ENCODE measurements at regions not wholly inside any gene's neighbourhood (a gene's known extent, or its start where the extent isn't known, plus 50 kb on each side); places are given as distances from the start of the nearest gene placed in this dataset.
"Not testable (repeated sequence)": the region's sequence is repeated elsewhere in the genome, so short reads cannot be mapped to it uniquely, and the experiment has no call there.

- DNase-seq (no peak), ATAC-seq (no peak)
- H3K27ac Mint-ChIP-seq: no peak overlapping the region
- CTCF ChIA-PET: no interaction called here
- H3K27me3 Mint-ChIP-seq: no peaks in the 10 kb centered on the region
- no peak overlapping the region for H3K4me3 Mint-ChIP-seq
- no peaks in the 10 kb centered on the region for H3K36me3 Mint-ChIP-seq
- H3K9me3 Mint-ChIP-seq (ENCODE audit: low read depth): peaks cover 11% of the 10 kb centered on the region
- no peaks in the 10 kb centered on the region for H3K4me1 Mint-ChIP-seq
These were observed 824.0 kb downstream of the RAPGEF2 start for GRCh38 chr4:159926871-159927270.

- no peak for DNase-seq
- no peak overlapping the region for H3K4me3 Mint-ChIP-seq
- no peaks in the 10 kb centered on the region for H3K4me1 Mint-ChIP-seq
- no peaks in the 10 kb centered on the region for H3K36me3 Mint-ChIP-seq
- no peak for ATAC-seq
- no peak overlapping the region for H3K27ac Mint-ChIP-seq
- no peaks in the 10 kb centered on the region for H3K27me3 Mint-ChIP-seq
- peaks cover 11% of the 10 kb centered on the region for H3K9me3 Mint-ChIP-seq (ENCODE audit: low read depth)
- CTCF ChIA-PET: no interaction called here
These were observed 824.9 kb downstream of the RAPGEF2 start for GRCh38 chr4:159927781-159928180.

- CTCF ChIA-PET; H3K4me3 Mint-ChIP-seq; H3K9me3 Mint-ChIP-seq (ENCODE audit: low read depth); H3K27me3 Mint-ChIP-seq; DNase-seq; H3K36me3 Mint-ChIP-seq; H3K27ac Mint-ChIP-seq; ATAC-seq; H3K4me1 Mint-ChIP-seq: not testable (repeated sequence)
These were observed 831.7 kb downstream of the RAPGEF2 start for GRCh38 chr4:159934602-159935001.

GRCh38 chr4:159937595-159937994, 834.7 kb downstream of the RAPGEF2 start:
- H3K27ac Mint-ChIP-seq: no peak overlapping the region
- H3K36me3 Mint-ChIP-seq: no peaks in the 10 kb centered on the region
- ATAC-seq: no peak
- no peaks in the 10 kb centered on the region for H3K27me3 Mint-ChIP-seq
- DNase-seq: no peak
- no peak overlapping the region for H3K4me3 Mint-ChIP-seq
- CTCF ChIA-PET: no interaction called here
- H3K9me3 Mint-ChIP-seq (ENCODE audit: low read depth): peaks cover 6% of the 10 kb centered on the region
- H3K4me1 Mint-ChIP-seq: no peaks in the 10 kb centered on the region

GRCh38 chr4:159939681-159940080, 836.8 kb downstream of the RAPGEF2 start:
- H3K4me1 Mint-ChIP-seq; H3K4me3 Mint-ChIP-seq; ATAC-seq; CTCF ChIA-PET; H3K9me3 Mint-ChIP-seq (ENCODE audit: low read depth); DNase-seq; H3K36me3 Mint-ChIP-seq; H3K27me3 Mint-ChIP-seq; H3K27ac Mint-ChIP-seq: not testable (repeated sequence)

- H3K9me3 Mint-ChIP-seq (ENCODE audit: low read depth): no peaks in the 10 kb centered on the region
- no peaks in the 10 kb centered on the region for H3K36me3 Mint-ChIP-seq
- CTCF ChIA-PET: no interaction called here
- ATAC-seq: no peak
- no peaks in the 10 kb centered on the region for H3K4me1 Mint-ChIP-seq
- H3K27me3 Mint-ChIP-seq: no peaks in the 10 kb centered on the region
- no peak for DNase-seq
- no peak overlapping the region for H3K4me3 Mint-ChIP-seq
- no peak overlapping the region for H3K27ac Mint-ChIP-seq
These were observed 838.2 kb downstream of the RAPGEF2 start for GRCh38 chr4:159941076-159941475.

- Mint-ChIP-seq H3K9me3 (ENCODE audit: low read depth) (no peaks in the 10 kb centered on the region), H3K4me3 (no peak overlapping the region), H3K27ac (no peak overlapping the region), H3K4me1 (no peaks in the 10 kb centered on the region), H3K27me3 (no peaks in the 10 kb centered on the region), H3K36me3 (no peaks in the 10 kb centered on the region)
- DNase-seq (no peak), ATAC-seq (no peak)
- CTCF ChIA-PET: no interaction called here
These were observed 841.6 kb downstream of the RAPGEF2 start for GRCh38 chr4:159944477-159944876.

GRCh38 chr4:159946983-159947615, 844.2 kb downstream of the RAPGEF2 start:
- DNase-seq (no peak), ATAC-seq (no peak)
- H3K4me1 Mint-ChIP-seq: no peaks in the 10 kb centered on the region
- no peak overlapping the region for H3K4me3 Mint-ChIP-seq
- no peak overlapping the region for H3K27ac Mint-ChIP-seq
- CTCF ChIA-PET: interaction anchor here (0.9 to 1.0 kb wide), 2 partner anchors 10 to 92 kb away, joined by 3 read pairs; no protein-coding TSS in a partner anchor
- H3K9me3 Mint-ChIP-seq (ENCODE audit: low read depth): no peaks in the 10 kb centered on the region
- H3K36me3 Mint-ChIP-seq: no peaks in the 10 kb centered on the region
- no peaks in the 10 kb centered on the region for H3K27me3 Mint-ChIP-seq

- no peak for ATAC-seq
- no peak overlapping the region for H3K4me3 Mint-ChIP-seq
- CTCF ChIA-PET: no interaction called here
- H3K9me3 Mint-ChIP-seq (ENCODE audit: low read depth): no peaks in the 10 kb centered on the region
- no peaks in the 10 kb centered on the region for H3K4me1 Mint-ChIP-seq
- H3K27me3 Mint-ChIP-seq: no peaks in the 10 kb centered on the region
- DNase-seq: no peak
- no peaks in the 10 kb centered on the region for H3K36me3 Mint-ChIP-seq
- no peak overlapping the region for H3K27ac Mint-ChIP-seq
These were observed 847.8 kb downstream of the RAPGEF2 start for GRCh38 chr4:159950707-159951106.

- DNase-seq (no peak), ATAC-seq (no peak)
- H3K27me3 Mint-ChIP-seq: no peaks in the 10 kb centered on the region
- CTCF ChIA-PET: no interaction called here
- H3K4me1 Mint-ChIP-seq: no peaks in the 10 kb centered on the region
- peaks cover 2% of the 10 kb centered on the region for H3K9me3 Mint-ChIP-seq (ENCODE audit: low read depth)
- no peak overlapping the region for H3K27ac Mint-ChIP-seq
- no peaks in the 10 kb centered on the region for H3K36me3 Mint-ChIP-seq
- no peak overlapping the region for H3K4me3 Mint-ChIP-seq
These were observed 863.9 kb downstream of the RAPGEF2 start for GRCh38 chr4:159966746-159967145.

GRCh38 chr4:159976871-159977482, 874.1 kb downstream of the RAPGEF2 start:
- ATAC-seq; H3K4me3 Mint-ChIP-seq; H3K9me3 Mint-ChIP-seq (ENCODE audit: low read depth); DNase-seq; H3K27me3 Mint-ChIP-seq; CTCF ChIA-PET; H3K36me3 Mint-ChIP-seq; H3K4me1 Mint-ChIP-seq; H3K27ac Mint-ChIP-seq: not testable (repeated sequence)

GRCh38 chr4:159977907-159978617, 875.2 kb downstream of the RAPGEF2 start:
- ATAC-seq (no peak), DNase-seq (no peak)
- Mint-ChIP-seq H3K27me3 (no peaks in the 10 kb centered on the region), H3K9me3 (ENCODE audit: low read depth) (no peaks in the 10 kb centered on the region), H3K27ac (no peak overlapping the region), H3K4me1 (no peaks in the 10 kb centered on the region), H3K4me3 (no peak overlapping the region), H3K36me3 (no peaks in the 10 kb centered on the region)
- CTCF ChIA-PET: no interaction called here

- Mint-ChIP-seq H3K4me1 (no peaks in the 10 kb centered on the region), H3K27ac (no peak overlapping the region), H3K36me3 (no peaks in the 10 kb centered on the region), H3K4me3 (no peak overlapping the region), H3K9me3 (ENCODE audit: low read depth) (no peaks in the 10 kb centered on the region), H3K27me3 (no peaks in the 10 kb centered on the region)
- CTCF ChIA-PET: no interaction called here
- ATAC-seq: no peak
- DNase-seq: no peak
These were observed 876.5 kb downstream of the RAPGEF2 start for GRCh38 chr4:159979351-159979750.

GRCh38 chr4:159979953-159980352, 877.1 kb downstream of the RAPGEF2 start:
- H3K36me3 Mint-ChIP-seq: no peaks in the 10 kb centered on the region
- DNase-seq (no peak), ATAC-seq (no peak)
- H3K4me3 Mint-ChIP-seq: no peak overlapping the region
- H3K27me3 Mint-ChIP-seq: no peaks in the 10 kb centered on the region
- no peaks in the 10 kb centered on the region for H3K4me1 Mint-ChIP-seq
- H3K27ac Mint-ChIP-seq: no peak overlapping the region
- CTCF ChIA-PET: no interaction called here
- H3K9me3 Mint-ChIP-seq (ENCODE audit: low read depth): no peaks in the 10 kb centered on the region

All from activated CD8-positive, alpha-beta memory T cell treated with anti-CD3 and anti-CD28 coated beads, Interleukin-2, amount 10 ng/mL, durations not matched to agents 7 days and 5 days (primary cell).